Activated T-helper 9 cell treated with anti-CD3 and anti-CD28 coated beads, Interleukin-2, amount 50 U/mL, for 16 hours (primary cell): ENCODE measurements at regions not wholly inside any gene's neighbourhood (a gene's known extent, or its start where the extent isn't known, plus 50 kb on each side); places are given as distances from the start of the nearest gene placed in this dataset.
A peak's percentile ranks its signal among the peaks of the same experiment; 100 is the strongest.
"Not testable (repeated sequence)": the region's sequence is repeated elsewhere in the genome, so short reads cannot be mapped to it uniquely, and the experiment has no call there.

Source experiments
- DNase-seq: peaks from one replicate; pipeline ENCODE4 v3.0.0-alpha.2; 2020; ENCODE audit warnings: low read depth

DNA sequence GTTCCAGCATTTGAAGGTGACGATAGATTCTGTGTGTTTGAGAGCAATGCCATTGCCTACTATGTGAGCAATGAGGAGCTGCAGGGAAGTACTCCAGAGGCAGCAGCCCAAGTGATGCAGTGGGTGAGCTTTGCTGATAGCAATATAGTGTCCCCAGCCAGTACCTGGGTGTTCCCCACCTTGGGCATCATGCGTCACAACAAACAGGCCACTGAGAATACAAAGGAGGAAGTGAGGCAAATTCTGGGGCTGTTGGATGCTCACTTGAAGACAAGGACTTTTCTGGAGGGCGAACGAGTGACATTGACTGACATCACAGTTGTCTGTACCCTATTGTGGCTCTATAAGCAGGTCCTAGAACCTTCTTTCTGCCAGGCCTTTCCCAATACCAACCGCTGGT is 142.0 kb downstream of the PLS3 start:
- DNase-seq = no peak

GRCh38 chrX:115709039-115709438 is 148.1 kb downstream of the PLS3 start:
- DNase-seq = no peak

GRCh38 chrX:115712484-115712883 is 151.5 kb downstream of the PLS3 start:
- no peak for DNase-seq

DNA sequence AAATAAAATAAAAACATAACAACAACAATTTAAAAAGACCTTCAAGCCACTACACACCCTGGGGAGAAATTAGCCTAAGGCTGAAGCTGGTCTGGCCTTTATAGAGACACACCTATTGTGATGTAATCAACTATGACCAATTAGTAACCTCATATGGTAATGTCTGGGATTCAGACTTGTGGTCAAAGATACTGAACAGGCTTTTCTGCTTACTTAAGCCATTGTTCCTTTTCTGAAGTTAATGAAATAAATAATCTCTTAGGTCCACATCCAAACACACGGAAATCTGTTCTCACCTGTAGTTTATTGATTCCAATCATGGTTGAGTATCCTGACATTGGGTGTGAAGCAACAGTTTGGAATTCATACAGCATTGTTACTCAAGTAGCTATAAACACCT is 152.5 kb downstream of the PLS3 start:
- no peak for DNase-seq

DNA sequence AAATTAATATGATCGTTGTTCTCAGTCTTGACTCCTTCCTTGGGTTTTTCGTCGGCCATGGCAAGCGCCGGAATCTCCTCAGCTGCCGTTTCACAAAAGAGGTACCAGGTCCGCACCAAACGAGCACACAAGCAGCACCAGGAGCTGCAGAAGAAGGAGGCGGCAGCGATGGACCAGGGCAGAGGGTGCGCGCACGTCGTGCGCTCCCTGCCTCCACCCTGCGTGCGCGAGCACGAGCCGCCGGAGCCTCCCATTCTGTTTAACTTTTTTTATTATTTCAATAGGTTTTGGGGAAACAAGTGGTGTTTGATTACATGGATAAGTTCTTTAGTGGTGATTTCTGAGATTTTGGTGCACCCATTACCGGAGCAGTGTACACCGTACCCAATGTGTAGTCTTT is 158.2 kb downstream of the PLS3 start:
- no peak for DNase-seq

GRCh38 chrX:115722724-115723433 is 161.9 kb downstream of the PLS3 start:
- DNase-seq = not testable (repeated sequence)

GRCh38 chrX:115725370-115725769 is 164.4 kb downstream of the PLS3 start:
- not testable (repeated sequence) for DNase-seq

DNA sequence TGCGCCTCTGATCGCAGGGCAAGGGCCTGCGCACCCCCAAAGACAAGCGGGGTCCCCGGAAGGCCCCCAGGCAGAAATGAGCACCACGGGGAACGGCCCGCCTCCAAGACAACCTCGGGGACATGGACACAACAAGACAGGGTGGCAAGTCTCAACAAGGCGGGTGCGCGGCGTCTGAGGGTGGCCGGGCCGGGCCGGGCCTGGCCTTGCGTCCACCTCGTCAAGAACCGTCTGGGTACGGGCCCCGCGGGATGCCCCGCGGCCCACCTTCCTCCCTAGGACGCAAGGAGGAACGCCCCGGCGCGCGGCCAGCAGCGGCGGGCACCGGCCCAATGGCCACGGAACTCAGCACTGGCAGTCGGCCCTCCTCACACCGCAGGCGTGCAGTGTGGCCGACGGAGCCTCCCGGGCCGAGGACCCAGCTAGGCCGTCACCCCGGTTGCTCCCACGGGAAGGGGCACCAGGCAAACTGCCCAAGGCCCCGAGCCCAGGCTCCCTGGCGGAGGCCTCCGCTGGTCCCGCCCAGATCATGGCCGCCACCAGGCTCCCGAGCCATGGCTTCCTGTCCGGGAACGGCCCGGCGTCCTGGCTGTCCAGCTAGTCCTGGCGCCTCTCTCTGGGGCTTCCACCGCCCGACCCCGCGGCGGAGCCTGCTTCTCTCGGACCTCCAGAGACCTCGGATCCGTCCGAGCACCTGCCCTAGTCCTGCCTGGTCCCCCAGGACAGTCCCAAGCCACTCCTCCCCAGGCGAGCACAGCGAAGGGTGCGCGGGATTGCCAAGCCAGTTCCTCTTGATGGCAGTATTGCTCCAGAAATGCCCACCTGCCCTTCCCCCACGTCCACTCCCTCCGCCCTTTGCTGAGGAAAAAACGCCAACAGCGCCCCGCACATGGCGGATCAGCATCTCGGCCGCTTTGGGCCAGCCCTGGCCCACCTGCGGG is 167.1 kb downstream of the PLS3 start:
- DNase-seq = peak; percentile 23

DNA sequence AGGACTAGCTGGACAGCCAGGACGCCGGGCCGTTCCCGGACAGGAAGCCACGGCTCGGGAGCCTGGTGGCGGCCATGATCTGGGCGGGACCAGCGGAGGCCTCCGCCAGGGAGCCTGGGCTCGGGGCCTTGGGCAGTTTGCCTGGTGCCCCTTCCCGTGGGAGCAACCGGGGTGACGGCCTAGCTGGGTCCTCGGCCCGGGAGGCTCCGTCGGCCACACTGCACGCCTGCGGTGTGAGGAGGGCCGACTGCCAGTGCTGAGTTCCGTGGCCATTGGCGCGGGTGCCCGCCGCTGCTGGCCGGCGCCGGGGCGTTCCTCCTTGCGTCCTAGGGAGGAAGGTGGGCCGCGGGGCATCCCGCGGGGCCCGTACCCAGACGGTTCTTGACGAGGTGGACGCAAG is 171.6 kb downstream of the PLS3 start:
- DNase-seq = not testable (repeated sequence)

DNA sequence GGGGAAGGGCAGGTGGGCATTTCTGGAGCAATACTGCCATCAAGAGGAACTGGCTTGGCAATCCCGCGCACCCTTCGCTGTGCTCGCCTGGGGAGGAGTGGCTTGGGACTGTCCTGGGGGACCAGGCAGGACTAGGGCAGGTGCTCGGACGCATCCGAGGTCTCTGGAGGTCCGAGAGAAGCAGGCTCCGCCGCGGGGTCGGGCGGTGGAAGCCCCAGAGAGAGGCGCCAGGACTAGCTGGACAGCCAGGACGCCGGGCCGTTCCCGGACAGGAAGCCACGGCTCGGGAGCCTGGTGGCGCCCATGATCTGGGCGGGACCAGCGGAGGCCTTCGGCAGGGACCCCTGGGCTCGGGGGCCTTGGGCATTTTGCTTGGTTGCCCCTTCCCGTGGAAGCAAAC is 174.3 kb downstream of the PLS3 start:
- DNase-seq = not testable (repeated sequence)
